HG02571 (cell line): ENCODE measurements at regions not wholly inside any gene's neighbourhood (a gene's known extent, or its start where the extent isn't known, plus 50 kb on each side); places are given as distances from the start of the nearest gene placed in this dataset.
"Not testable (repeated sequence)": the region's sequence is repeated elsewhere in the genome, so short reads cannot be mapped to it uniquely, and the experiment has no call there.

ENCODE experiments used
- ATAC-seq: cut with Tn5 transposase; IDR thresholded peaks from one replicate; pipeline ENCODE4 v1.9.1; 2021; ENCODE audit warnings: mild to moderate bottlenecking, moderate library complexity; ENCODE audit not compliant: unreplicated experiment

- no peak for ATAC-seq
Measured at GRCh38 chrX:13188731-13189309, 131.0 kb downstream of the ATXN3L start.

DNA sequence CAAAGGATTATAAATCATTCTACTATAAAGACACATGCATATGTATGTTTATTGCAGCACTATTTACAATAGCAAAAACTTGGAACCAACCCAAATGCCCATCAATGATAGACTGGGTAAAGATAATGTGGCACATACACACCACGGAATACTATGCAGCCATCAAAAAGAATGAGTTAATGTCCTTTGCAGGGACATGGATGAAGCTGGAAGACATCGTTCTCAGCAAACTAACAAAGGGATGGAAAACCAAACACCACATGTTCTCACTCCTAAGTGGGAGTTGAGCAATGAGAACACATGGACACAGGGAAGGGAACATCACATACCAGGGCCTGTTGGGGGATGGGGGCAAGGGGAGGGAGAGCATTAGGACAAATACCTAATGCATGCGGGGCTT, 133.2 kb downstream of the ATXN3L start:
- ATAC-seq, result not testable (repeated sequence)

DNA sequence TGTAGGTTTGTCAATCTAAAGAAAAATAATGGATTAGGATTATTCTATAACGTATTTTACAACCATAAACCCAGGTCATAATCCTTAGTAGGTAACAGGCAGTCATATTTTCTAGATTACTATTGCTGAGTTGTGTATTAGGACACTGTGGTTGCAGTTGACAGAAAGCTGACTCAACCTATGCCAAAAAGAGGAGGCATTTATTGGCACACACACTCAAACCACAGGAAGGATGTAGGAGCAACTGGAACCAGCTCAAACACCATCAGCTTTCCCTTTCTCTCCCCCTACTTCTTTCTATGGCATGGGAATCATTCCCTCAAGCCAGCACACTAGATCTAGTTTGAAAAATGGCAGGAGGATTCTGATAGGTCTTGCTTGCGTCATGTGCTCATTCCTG, 136.4 kb upstream of the FAM9C start:
- ATAC-seq, result no peak

DNA sequence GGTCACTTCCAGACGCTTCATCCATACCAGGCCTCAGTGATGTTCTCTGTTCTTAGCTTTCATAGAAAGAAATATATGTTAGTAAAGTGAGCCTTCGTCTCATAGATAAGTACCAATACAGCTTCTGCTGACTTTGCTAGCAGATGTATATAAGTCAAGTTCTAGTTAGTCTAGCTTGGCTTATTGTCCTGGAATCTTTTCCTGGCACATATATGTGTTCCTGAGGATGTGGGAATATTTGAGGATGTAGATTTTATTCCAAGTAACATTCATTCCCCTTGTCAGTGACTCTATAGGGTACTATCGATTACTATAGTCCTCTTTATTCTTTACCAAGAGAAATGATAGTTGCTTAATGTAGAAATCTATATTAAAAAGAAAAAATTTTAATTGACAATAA, 135.2 kb upstream of the FAM9C start:
- ATAC-seq, result no peak

- no peak for ATAC-seq
Measured at GRCh38 chrX:13179100-13179499, 134.7 kb upstream of the FAM9C start.

- ATAC-seq, result no peak
Measured at GRCh38 chrX:13177921-13178566, 133.6 kb upstream of the FAM9C start.

- no peak for ATAC-seq
Measured at GRCh38 chrX:13175056-13175455, 130.6 kb upstream of the FAM9C start.

DNA sequence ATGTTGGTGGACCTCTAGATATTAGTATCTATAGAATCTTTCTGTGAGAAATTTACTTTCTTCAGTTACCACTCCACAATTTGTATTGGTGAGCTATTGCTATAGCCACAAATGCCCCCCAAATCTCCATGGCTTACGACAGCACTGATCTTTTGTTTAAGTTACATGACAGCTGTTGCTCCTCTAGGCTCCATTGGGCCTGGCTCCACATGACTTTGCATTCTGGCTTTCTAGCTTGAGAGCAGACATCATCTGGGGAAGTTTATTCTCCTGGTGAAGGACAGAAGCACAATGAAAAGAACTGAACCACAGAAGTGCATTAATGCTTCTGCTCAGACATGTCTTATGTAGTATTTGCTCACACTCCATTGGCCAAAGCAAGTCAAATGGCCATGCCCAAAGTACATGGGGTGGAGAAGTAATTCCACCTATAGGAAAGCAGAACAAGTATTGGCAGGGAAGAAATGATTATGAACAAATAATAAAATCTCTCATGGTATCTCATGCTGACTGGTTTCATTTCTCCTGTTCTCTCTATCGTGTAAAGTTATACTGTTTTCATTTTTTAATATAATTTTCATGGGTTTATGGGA, 126.6 kb upstream of the FAM9C start:
- no peak for ATAC-seq

- no peak for ATAC-seq
Measured at GRCh38 chrX:13169684-13170083, 125.3 kb upstream of the FAM9C start.

DNA sequence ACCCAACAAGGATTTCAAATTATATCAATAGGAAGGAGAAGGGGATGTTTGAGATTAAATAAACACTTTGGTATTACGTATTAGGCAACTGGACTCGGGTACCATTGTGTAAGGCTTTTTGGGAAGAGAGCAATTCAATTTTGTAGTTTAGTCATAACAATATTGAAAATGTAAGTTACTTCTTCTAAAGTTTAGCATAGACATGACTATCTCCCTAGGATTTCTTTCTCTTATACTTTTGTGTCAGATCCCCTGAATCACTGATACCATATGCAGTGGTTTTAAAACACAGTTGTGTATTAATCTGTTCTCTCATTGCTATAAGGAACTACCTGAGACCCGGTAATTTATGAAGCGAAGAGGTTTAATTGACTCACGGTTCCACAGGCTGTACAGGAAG, 123.8 kb upstream of the FAM9C start:
- ATAC-seq, result no peak

DNA sequence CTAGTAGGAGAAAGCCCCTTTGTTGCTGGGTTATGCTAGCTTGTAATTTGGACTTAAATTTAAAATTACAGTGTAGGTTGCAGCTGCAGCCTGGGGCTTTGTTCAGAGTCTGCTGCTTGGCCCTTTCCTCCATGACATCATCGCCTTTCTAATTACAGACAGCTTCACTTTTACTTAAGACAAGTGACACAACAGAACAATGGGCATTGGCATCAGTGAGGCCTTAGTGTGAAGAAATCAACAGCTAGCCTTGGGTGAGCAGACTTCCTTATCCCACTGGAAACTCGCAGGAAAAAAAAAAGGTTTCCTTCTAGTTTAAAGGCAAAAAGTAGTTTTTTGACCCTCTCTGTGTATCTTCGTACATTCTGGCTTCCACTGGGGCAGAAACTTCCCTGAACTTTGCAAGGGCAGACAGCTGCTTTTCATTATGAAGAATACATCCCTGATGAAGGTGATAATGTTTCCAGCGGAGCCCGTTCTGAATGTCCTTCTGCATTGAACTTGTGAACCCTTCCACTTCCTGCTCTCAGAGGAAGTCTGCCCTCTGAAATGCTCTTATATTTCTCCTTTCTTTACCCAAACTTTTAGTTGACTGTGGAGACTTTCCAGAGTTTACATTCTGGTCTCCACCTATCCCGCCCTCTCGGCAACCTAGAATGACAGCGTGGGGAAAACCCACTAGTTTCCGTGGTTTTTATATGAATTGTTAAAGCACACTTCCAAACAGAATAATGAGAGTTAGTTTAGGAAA, 123.2 kb upstream of the FAM9C start:
- ATAC-seq, result no peak

GRCh38 chrX:13165266-13166189, 121.1 kb upstream of the FAM9C start:
- ATAC-seq, result no peak

DNA sequence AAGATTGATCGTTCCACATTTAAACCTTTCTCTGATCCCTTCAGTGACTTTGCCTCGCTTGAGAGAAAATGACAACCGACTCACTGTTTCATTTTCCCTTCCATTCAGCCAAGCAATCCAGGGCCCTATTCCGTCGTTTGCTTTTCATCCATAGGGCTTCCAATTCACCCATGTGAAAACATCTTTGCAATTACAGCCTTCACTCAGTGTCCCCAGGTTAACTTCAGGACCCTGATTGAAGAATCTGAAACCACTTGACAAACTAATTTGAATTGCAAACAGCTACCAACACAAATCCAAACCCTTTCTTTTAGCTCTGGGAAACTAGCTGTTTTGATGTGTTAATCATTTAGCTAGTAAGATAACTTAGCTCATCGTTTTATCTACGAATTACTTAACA, 120.2 kb upstream of the FAM9C start:
- no peak for ATAC-seq

DNA sequence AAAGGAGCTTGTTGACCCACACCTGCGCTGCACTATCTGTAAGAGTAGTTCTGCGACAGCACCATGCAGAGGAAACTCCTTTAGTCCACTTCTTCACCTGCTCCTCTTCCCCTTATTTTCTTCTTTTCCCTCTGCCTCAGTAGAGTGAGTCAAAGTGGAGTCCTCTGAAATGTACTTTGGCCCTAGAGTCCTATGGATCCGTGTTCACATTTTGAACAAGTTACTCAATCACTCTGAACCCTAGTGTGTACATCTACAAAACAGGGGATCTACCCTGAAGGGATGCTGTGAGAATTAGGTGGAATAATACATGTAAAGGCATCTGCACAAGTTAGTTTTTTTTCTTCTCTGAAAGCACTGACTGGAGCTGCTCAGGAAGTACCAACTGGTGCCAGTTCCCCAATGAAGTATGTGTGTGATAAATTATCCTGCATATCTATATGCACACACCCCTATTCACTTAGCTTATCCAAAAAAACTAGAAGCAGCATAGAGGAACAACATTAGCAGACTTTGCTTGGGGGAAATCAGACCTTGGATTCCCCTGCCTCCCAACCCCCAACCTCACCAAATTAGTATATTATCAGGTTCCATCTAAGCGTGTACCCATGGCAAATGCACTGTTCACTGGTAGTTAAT, 118.5 kb upstream of the FAM9C start:
- no peak for ATAC-seq

- no peak for ATAC-seq
Measured at GRCh38 chrX:13159886-13160285, 115.5 kb upstream of the FAM9C start.

- ATAC-seq, result no peak
Measured at GRCh38 chrX:13158911-13159310, 114.5 kb upstream of the FAM9C start.

- not testable (repeated sequence) for ATAC-seq
Measured at GRCh38 chrX:13155550-13155949, 111.1 kb upstream of the FAM9C start.

- no peak for ATAC-seq
Measured at GRCh38 chrX:13153796-13154195, 109.4 kb upstream of the FAM9C start.

DNA sequence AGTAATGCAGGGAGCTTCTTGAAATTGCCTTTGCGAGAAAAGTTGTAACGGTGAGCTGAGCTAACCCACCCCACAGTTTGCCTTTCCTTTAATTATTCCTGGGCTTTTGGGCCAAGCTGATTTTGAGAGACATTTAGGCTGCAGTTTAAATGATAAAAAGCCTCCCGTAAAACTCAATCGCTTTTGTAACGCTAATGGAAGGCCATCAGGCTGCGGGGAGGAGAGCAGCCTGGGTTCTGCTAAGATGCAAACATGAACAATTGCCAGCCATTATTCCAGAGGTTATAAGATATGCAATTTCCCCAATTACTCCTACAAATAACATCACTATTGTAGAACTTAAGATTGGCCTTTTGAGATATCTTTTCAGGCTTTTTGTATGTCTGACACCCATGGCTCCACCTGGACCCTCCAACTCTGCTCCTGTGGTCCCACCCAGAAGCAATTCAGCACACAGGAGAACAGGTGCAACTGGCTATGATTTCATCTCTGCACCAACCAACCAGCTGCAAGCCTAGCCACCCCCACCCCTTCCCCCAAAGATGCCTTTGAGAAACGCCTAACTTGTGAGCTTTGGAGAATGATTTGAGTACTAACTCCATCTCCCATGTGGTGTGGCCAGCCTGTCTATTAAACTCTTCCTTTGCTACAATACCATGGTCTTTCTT, 108.2 kb upstream of the FAM9C start:
- no peak for ATAC-seq
